Neuronal stem cell (in vitro differentiated cells): ENCODE measurements at regions not wholly inside any gene's neighbourhood (a gene's known extent, or its start where the extent isn't known, plus 50 kb on each side); places are given as distances from the start of the nearest gene placed in this dataset.

Experiments
- DNase-seq: peaks from one replicate; pipeline ENCODE4 v3.0.0-alpha.2; 2013; ENCODE audit warnings: low spot score
- H2AFZ ChIP-seq: one replicate; pipeline ENCODE4 v1.6.1; 2013; ENCODE audit warnings: mild to moderate bottlenecking, low read length, inconsistent platforms
- H2AK5ac ChIP-seq: 2 replicates; pipeline ENCODE4 v1.6.1; 2013; ENCODE audit warnings: low read depth, mild to moderate bottlenecking, inconsistent platforms, low read length, moderate library complexity, mixed read lengths
- H2BK120ac ChIP-seq: 2 replicates; pipeline ENCODE4 v1.6.1; 2013; ENCODE audit warnings: low read depth, mild to moderate bottlenecking, inconsistent platforms, low read length, moderate library complexity, mixed read lengths
- H2BK12ac ChIP-seq: one replicate; pipeline ENCODE4 v1.6.1; 2013; ENCODE audit warnings: low read length, inconsistent platforms
- H2BK15ac ChIP-seq: 2 replicates; pipeline ENCODE4 v1.6.1; 2013; ENCODE audit warnings: mild to moderate bottlenecking, low read length, inconsistent platforms, mixed read lengths
- H2BK5ac ChIP-seq: one replicate; pipeline ENCODE4 v1.6.1; 2013; ENCODE audit warnings: inconsistent platforms, mild to moderate bottlenecking, low read length, moderate library complexity
- H3K14ac ChIP-seq: one replicate; pipeline ENCODE4 v1.6.1; 2013; ENCODE audit warnings: low read length, inconsistent platforms
- H3K18ac ChIP-seq: 2 replicates; pipeline ENCODE4 v1.6.1; 2013; ENCODE audit warnings: low read length, inconsistent platforms
- H3K23ac ChIP-seq: 2 replicates; pipeline ENCODE4 v1.6.1; 2013; ENCODE audit warnings: low read depth, mild to moderate bottlenecking, mixed read lengths, low read length, inconsistent platforms; ENCODE audit not compliant: poor library complexity
- H3K27ac ChIP-seq: replicated peaks from 3 replicates; pipeline ENCODE4 v1.5.1; 2013; ENCODE audit warnings: low read length, inconsistent platforms
- H3K27me3 ChIP-seq, 3 experiments: 2 replicates each; pipeline ENCODE4 v1.6.1; 2013; ENCODE audit warnings: low read length in 3 of 3, mild to moderate bottlenecking in 2 of 3, inconsistent platforms in 1 of 3, low read depth in 1 of 3, mixed read lengths in 1 of 3, moderate library complexity in 1 of 3; ENCODE audit not compliant: control insufficient read depth in 3 of 3, insufficient read depth in 3 of 3
- H3K36me3 ChIP-seq, 2 donors: replicated peaks in 1 of 2; 2 replicates each; pipeline ENCODE4 v1.6.1; 2013; ENCODE audit warnings: low read length in 2 of 2; ENCODE audit not compliant: control insufficient read depth in 2 of 2, insufficient read depth in 2 of 2
- H3K4ac ChIP-seq: 2 replicates; pipeline ENCODE4 v1.6.1; 2013; ENCODE audit warnings: inconsistent platforms, mild to moderate bottlenecking, low read length, moderate library complexity
- H3K4me1 ChIP-seq, 2 donors: 1 replicate in 1 of 2; 2 replicates in 1 of 2; pipeline ENCODE4 v1.6.1; 2013; ENCODE audit warnings: low read length in 2 of 2, low read depth in 1 of 2; ENCODE audit not compliant: control insufficient read depth in 2 of 2, insufficient read depth in 1 of 2
- H3K4me2 ChIP-seq: one replicate; pipeline ENCODE4 v1.6.1; 2013; ENCODE audit warnings: mild to moderate bottlenecking, low read length, inconsistent platforms; ENCODE audit not compliant: insufficient read depth, poor library complexity, severe bottlenecking
- H3K4me3 ChIP-seq, 2 donors: 2 replicates each; pipeline ENCODE4 v1.5.1; 2013; ENCODE audit warnings: low read length in 2 of 2, mild to moderate bottlenecking in 2 of 2, inconsistent platforms in 1 of 2, moderate library complexity in 1 of 2
- H3K79me1 ChIP-seq: one replicate; pipeline ENCODE4 v1.6.1; 2013; ENCODE audit warnings: low read depth, mild to moderate bottlenecking, inconsistent platforms, low read length, moderate library complexity
- H3K9ac ChIP-seq: one replicate; pipeline ENCODE4 v1.6.1; 2013; ENCODE audit warnings: mild to moderate bottlenecking, low read depth, low read length, inconsistent platforms; ENCODE audit not compliant: poor library complexity
- H3K9me3 ChIP-seq, 2 donors: replicated peaks in 1 of 2; 2 replicates each; pipeline versions ENCODE3 to v1.6.1; 2013; ENCODE audit warnings: low read length in 2 of 2, mild to moderate bottlenecking in 2 of 2, inconsistent platforms in 1 of 2, low read depth in 1 of 2, mixed read lengths in 1 of 2, moderate library complexity in 1 of 2; ENCODE audit not compliant: control insufficient read depth in 2 of 2, insufficient read depth in 1 of 2
- H4K8ac ChIP-seq: one replicate; pipeline ENCODE4 v1.6.1; 2013; ENCODE audit warnings: low read depth, mild to moderate bottlenecking, inconsistent platforms, low read length, moderate library complexity
- H4K91ac ChIP-seq: one replicate; pipeline ENCODE4 v1.6.1; 2013; ENCODE audit warnings: low read length, low read depth, mild to moderate bottlenecking, inconsistent platforms; ENCODE audit not compliant: poor library complexity
- whole genome bisulfite sequencing, 2 donors: extraction: QIAGEN DNeasy Blood & Tissue Kit; methylation state at CpG; one replicate each; pipeline ENCODE4 v1.1.7; 2013; ENCODE audit warnings: missing lambda C conversion rate in 2 of 2, mixed read lengths in 1 of 2; ENCODE audit not compliant: insufficient read length in 2 of 2, insufficient replicate concordance in 1 of 2; ENCODE audit errors: extremely low coverage in 2 of 2; 5-methylcytosine and 5-hydroxymethylcytosine counted together

- Histone ChIP-seq H3K23ac (no peak overlapping the region), H3K4me2 (no peak overlapping the region), H3K27me3 (no peaks in the 10 kb centered on the region), H2BK12ac (no peak overlapping the region), H3K4me3 (no peak overlapping the region), H2AFZ (no peak overlapping the region), H3K14ac (no peak overlapping the region), H3K18ac (no peak overlapping the region), H3K36me3 (no peaks in the 10 kb centered on the region), H3K9ac (no peak overlapping the region), H2BK15ac (no peak overlapping the region), H3K4me1 (peaks cover 0 to 2% of the 10 kb centered on the region in 2 donors), H4K8ac (no peak overlapping the region), H3K27ac (no peak overlapping the region), H4K91ac (no peak overlapping the region), H2BK5ac (no peak overlapping the region), H3K4ac (no peak overlapping the region), H2BK120ac (no peak overlapping the region), H3K79me1 (no peaks in the 10 kb centered on the region), H3K9me3 (no peaks in the 10 kb centered on the region), H2AK5ac (no peak overlapping the region)
- DNase-seq: no peak
- no CpG with 5 or more reads among the region's 2 CpGs for WGBS, 2 donors
Measured at GRCh38 chr11:27596802-27597201, 90.2 kb upstream of the LIN7C start.

GRCh38 chr11:27596388-27596787 lies 89.8 kb upstream of the LIN7C start:
- Histone ChIP-seq H2BK120ac (no peak overlapping the region), H3K14ac (no peak overlapping the region), H3K79me1 (no peaks in the 10 kb centered on the region), H4K91ac (no peak overlapping the region), H3K23ac (no peak overlapping the region), H3K36me3 (no peaks in the 10 kb centered on the region), H3K4me3 (no peak overlapping the region), H3K4ac (no peak overlapping the region), H3K4me2 (no peak overlapping the region), H3K9me3 (no peaks in the 10 kb centered on the region), H2BK12ac (no peak overlapping the region), H2AK5ac (no peak overlapping the region), H3K27ac (no peak overlapping the region), H4K8ac (no peak overlapping the region), H3K27me3 (no peaks in the 10 kb centered on the region), H2BK5ac (no peak overlapping the region), H3K18ac (no peak overlapping the region), H2BK15ac (no peak overlapping the region), H2AFZ (no peak overlapping the region), H3K4me1 (peaks cover 0 to 2% of the 10 kb centered on the region in 2 donors), H3K9ac (no peak overlapping the region)
- no CpG with 5 or more reads among the region's 4 CpGs for WGBS, 2 donors
- no peak for DNase-seq

GRCh38 chr11:27592098-27592780 lies 85.7 kb upstream of the LIN7C start:
- H2BK5ac ChIP-seq: no peak overlapping the region
- no peak overlapping the region for H4K91ac ChIP-seq
- H3K9ac ChIP-seq: no peak overlapping the region
- no peak overlapping the region for H3K18ac ChIP-seq
- no peak overlapping the region for H3K4ac ChIP-seq
- H3K79me1 ChIP-seq: no peaks in the 10 kb centered on the region
- no peaks in the 10 kb centered on the region for H3K36me3 ChIP-seq
- no peak overlapping the region for H3K27ac ChIP-seq
- no peak overlapping the region for H3K4me2 ChIP-seq
- DNase-seq: no peak
- H3K9me3 ChIP-seq: no peaks in the 10 kb centered on the region
- no peak overlapping the region for H3K4me3 ChIP-seq
- no peak overlapping the region for H2BK15ac ChIP-seq
- H3K14ac ChIP-seq: no peak overlapping the region
- no peak overlapping the region for H2BK120ac ChIP-seq
- no peaks in the 10 kb centered on the region for H3K27me3 ChIP-seq
- no peaks in the 10 kb centered on the region for H3K4me1 ChIP-seq
- no peak overlapping the region for H3K23ac ChIP-seq
- H2AFZ ChIP-seq: no peak overlapping the region
- H4K8ac ChIP-seq: no peak overlapping the region
- H2BK12ac ChIP-seq: no peak overlapping the region
- no peak overlapping the region for H2AK5ac ChIP-seq

- no peak overlapping the region for H2AFZ ChIP-seq
- no peak overlapping the region for H3K27ac ChIP-seq
- no peak overlapping the region for H3K4me2 ChIP-seq
- H3K9ac ChIP-seq: no peak overlapping the region
- no peak overlapping the region for H3K4me3 ChIP-seq
- H3K18ac ChIP-seq: no peak overlapping the region
- no peak overlapping the region for H2BK15ac ChIP-seq
- H4K91ac ChIP-seq: no peak overlapping the region
- no peak overlapping the region for H3K4ac ChIP-seq
- no CpG with 5 or more reads among the region's 4 CpGs for WGBS, 2 donors
- no peak for DNase-seq
- H3K14ac ChIP-seq: no peak overlapping the region
- no peak overlapping the region for H2BK12ac ChIP-seq
- no peak overlapping the region for H2AK5ac ChIP-seq
- H3K36me3 ChIP-seq: no peaks in the 10 kb centered on the region
- no peaks in the 10 kb centered on the region for H3K9me3 ChIP-seq
- no peak overlapping the region for H4K8ac ChIP-seq
- H2BK5ac ChIP-seq: no peak overlapping the region
- H3K23ac ChIP-seq: no peak overlapping the region
- H3K27me3 ChIP-seq: no peaks in the 10 kb centered on the region
- H2BK120ac ChIP-seq: no peak overlapping the region
- H3K4me1 ChIP-seq: peaks cover 0 to 4% of the 10 kb centered on the region in 2 donors
- H3K79me1 ChIP-seq: no peaks in the 10 kb centered on the region
Measured at GRCh38 chr11:27582621-27583020, 76.1 kb upstream of the LIN7C start.
